ENCODE measurements at regions not wholly inside any gene's neighbourhood (a gene's known extent, or its start where the extent isn't known, plus 50 kb on each side); places are given as distances from the start of the nearest gene placed in this dataset.
A peak's percentile ranks its signal among the peaks of the same experiment; 100 is the strongest.
"Not testable (repeated sequence)": the region's sequence is repeated elsewhere in the genome, so short reads cannot be mapped to it uniquely, and the experiment has no call there.

GRCh38 chr20:17836303-17836861 lies 132.2 kb downstream of the SNX5 start:
- peak; percentile 49 for DNase-seq (ENCODE audit: low read depth)

- no peak for DNase-seq (ENCODE audit: low read depth)
Observed at GRCh38 chr20:17835934-17836300, 132.7 kb downstream of the SNX5 start.

- peak; percentile 95 for DNase-seq (ENCODE audit: low read depth)
Observed at GRCh38 chr20:17835240-17835933, 133.2 kb downstream of the SNX5 start.

GRCh38 chr20:17834804-17835203 lies 133.8 kb downstream of the SNX5 start:
- DNase-seq (ENCODE audit: low read depth) = no peak

GRCh38 chr20:17833036-17833674 lies 133.4 kb downstream of the BANF2 start:
- DNase-seq (ENCODE audit: low read depth) = peak; percentile 70

GRCh38 chr20:17832236-17832915 lies 132.6 kb downstream of the BANF2 start:
- DNase-seq (ENCODE audit: low read depth) = no peak

- DNase-seq (ENCODE audit: low read depth) = no peak
Observed at GRCh38 chr20:17828598-17829144, 128.9 kb downstream of the BANF2 start.

- no peak for DNase-seq (ENCODE audit: low read depth)
Observed at GRCh38 chr20:17827759-17828559, 128.2 kb downstream of the BANF2 start.

- no peak for DNase-seq (ENCODE audit: low read depth)
Observed at GRCh38 chr20:17827079-17827478, 127.3 kb downstream of the BANF2 start.

GRCh38 chr20:17825960-17826843 lies 126.4 kb downstream of the BANF2 start:
- peak; percentile 43 for DNase-seq (ENCODE audit: low read depth)

- DNase-seq (ENCODE audit: low read depth) = no peak
Observed at GRCh38 chr20:17825252-17825959, 125.6 kb downstream of the BANF2 start.

- no peak for DNase-seq (ENCODE audit: low read depth)
Observed at GRCh38 chr20:17824676-17825251, 125.0 kb downstream of the BANF2 start.

- no peak for DNase-seq (ENCODE audit: low read depth)
Observed at GRCh38 chr20:17823409-17824144, 123.8 kb downstream of the BANF2 start.

- no peak for DNase-seq (ENCODE audit: low read depth)
Observed at GRCh38 chr20:17822540-17823408, 123.0 kb downstream of the BANF2 start.

GRCh38 chr20:17822039-17822438 lies 122.3 kb downstream of the BANF2 start:
- no peak for DNase-seq (ENCODE audit: low read depth)

- not testable (repeated sequence) for DNase-seq (ENCODE audit: low read depth)
Observed at GRCh38 chr20:17821606-17822005, 121.8 kb downstream of the BANF2 start.

- DNase-seq (ENCODE audit: low read depth) = no peak
Observed at GRCh38 chr20:17819395-17820093, 119.8 kb downstream of the BANF2 start.

Measured in ELR (cell line).